ENCODE measurements at regions not wholly inside any gene's neighbourhood (a gene's known extent, or its start where the extent isn't known, plus 50 kb on each side); places are given as distances from the start of the nearest gene placed in this dataset.

DNA sequence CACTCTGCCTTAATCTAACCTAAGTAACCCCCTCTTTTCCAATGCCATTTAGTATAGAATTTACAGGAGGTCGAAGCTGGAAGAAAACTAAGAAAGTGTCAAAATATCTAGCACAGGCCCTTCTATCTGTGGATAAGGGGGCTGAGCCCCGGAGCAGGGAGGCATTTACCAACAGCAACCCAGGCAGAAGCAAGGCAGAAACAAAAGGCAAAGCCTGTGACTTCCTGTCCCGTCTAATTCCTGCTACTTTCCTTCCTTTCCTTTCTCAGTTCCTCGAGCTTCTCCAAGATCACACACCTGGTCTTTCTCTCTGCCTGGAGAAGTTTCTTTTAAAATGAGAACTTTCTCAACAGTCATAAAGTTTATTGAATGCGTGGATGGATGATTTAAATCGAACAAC is 146.0 kb downstream of the FOXA2 start:
- in situ Hi-C loops (cut with HindIII; ENCODE audit: low sequenced_read_pairs) = no loop called here

GRCh38 chr20:22437354-22437753 is 147.0 kb downstream of the FOXA2 start:
- in situ Hi-C loops (cut with HindIII; ENCODE audit: low sequenced_read_pairs) = no loop called here

DNA sequence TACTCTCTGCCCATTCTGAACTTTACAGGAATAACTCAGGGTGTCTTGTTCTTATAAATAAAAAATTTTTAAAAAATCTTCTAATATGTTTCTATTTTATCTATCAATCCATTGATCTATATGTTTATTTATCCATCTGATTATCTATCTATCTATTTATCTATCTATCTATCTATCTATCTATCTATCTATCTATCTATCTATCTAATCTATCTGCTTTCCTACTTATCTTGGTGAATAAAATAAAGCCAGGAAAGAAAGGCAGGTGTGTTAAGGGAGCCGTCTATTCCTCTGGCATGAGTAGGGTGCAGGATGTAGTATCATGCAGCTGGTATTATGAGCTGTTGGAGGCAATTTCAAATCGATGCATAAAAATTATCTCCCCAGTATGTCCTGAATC is 153.0 kb downstream of the FOXA2 start:
- in situ Hi-C loops (cut with HindIII; ENCODE audit: low sequenced_read_pairs) = no loop called here

DNA sequence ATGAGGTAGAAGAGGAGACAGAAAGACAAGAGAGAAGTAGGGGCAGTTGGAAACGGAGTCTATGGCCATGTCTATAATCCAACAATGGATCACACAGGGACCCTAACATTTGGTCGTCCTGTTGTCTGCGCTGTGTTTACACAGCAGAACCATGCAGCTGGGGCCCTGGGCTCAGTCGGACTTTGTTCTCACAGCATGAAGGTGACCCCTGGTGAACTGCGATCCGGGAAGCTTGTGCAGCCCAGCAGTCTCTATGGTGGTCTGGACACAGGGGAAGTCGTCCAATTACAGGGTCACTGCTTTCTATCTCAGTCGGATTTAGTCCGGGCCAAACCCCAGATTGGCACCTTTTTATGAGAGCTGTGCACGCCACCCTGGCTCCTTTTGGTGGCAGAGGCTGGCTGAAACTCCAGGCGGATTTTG is 153.6 kb downstream of the FOXA2 start:
- in situ Hi-C loops (cut with HindIII; ENCODE audit: low sequenced_read_pairs) = no loop called here

GRCh38 chr20:22430154-22430745 is 154.1 kb downstream of the FOXA2 start:
- in situ Hi-C loops (cut with HindIII; ENCODE audit: low sequenced_read_pairs) = no loop called here

GRCh38 chr20:22429175-22430153 is 154.9 kb downstream of the FOXA2 start:
- in situ Hi-C loops (cut with HindIII; ENCODE audit: low sequenced_read_pairs) = no loop called here

DNA sequence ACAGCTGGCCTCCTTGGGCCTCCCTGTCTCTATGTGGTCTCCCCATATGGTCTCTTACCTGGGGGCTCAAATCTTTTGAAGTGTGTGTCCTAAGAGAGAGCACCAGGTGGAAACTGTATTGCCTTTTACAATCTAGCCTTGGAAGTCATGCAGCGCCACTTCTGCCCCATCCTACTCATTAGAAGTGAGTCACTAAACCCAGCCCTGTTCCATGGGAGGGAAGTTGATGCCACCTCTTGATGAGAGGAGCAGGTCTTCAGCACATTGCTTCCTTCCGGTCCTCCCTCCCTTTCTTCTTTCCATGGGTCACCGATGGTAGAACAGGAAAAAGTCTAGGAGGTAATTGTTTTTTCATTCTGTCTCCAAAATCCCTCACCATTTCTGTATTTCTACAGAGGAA is 156.3 kb downstream of the FOXA2 start:
- in situ Hi-C loops (cut with HindIII; ENCODE audit: low sequenced_read_pairs) = no loop called here

DNA sequence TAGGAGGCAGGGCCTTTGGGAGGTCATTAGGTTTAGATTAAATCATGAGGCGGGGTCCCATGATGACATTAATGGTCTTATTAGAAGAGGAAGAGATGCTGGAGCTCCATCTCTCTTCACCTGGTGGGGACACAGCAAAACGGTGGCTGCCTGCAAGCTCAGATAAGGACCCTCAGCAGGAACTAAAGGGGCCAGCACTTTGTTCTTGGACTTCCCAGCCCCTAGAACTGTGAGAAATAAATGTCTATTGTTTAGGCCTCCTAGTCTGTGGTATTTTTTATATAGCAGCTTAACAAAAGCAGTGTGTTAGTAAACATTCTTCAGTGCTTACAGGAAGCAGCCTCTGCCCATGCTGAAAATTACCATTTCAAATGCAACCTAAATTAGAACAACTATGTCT is 157.6 kb downstream of the FOXA2 start:
- in situ Hi-C loops (cut with HindIII; ENCODE audit: low sequenced_read_pairs) = no loop called here

DNA sequence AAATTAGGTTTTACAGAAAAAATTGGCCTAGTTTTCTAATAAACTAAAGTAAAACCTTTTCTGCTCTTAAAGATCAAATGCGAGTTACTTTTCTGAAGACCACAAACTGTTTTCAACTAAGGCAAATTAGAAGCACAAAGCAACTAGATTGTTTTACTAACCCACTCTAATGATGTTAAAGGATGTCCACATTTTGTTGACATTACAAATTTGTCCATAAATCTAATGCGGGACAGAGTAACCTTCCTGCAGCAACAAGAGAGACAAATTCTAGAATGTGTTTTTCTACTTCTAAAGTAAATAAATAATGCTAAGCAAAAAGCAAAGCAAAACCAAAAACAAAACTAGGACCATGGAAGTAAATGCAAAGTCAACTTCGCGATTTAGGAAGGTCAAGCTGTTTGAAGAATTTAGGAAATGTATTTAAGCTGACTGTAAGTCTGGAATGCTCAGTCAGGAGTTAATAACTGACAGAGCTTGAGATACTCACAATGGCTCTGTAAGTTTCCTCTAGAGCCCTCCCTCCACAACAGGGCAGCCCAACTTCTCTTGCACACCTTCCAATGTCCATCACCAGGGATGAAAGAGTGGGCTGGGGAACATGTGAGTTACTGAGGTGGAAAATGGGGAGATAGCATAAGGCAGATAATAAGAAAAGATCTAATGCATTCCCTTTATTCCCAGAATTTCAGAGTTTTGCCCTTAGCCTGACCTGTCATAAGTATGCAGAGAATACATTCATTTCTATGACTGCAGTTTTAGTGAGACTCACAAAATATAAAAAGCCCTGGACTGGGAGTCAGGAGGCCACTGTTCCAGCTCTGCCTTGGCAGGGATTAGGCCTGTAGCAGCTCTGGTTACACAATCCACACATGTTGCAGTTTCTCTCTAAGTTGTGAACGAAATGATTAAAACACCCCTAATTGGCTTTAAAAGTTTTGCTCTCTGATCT is 158.8 kb downstream of the FOXA2 start:
- in situ Hi-C loops (cut with HindIII; ENCODE audit: low sequenced_read_pairs) = no loop called here

DNA sequence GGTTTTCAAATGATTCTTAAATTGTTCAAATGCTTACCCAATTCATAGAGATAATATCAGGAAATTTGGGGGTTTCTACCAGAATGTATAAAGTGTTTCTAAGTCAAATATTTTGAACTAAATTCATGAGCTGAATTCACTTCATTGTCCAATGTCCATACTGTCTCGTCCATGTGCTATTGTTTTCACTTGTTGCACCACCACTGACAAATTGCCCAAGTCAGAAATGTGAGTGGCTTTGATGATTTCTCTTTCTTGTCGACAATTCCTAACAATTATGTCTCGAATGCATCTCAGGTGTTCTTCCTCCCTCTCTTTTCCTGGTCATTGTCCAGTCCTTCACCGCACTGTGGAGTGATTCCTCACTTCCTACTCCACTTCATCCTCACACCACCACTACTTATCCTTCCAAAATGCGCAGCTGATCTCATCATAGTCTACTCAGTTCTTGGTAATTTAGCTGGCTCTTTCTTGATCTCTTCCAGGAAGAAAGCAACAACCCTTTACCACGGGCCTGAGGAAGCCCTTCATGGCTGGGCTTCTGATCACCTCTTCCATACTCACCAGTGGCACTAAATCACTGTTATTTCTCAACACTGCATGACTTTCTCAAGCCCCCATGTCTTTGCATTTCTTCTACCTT is 161.1 kb downstream of the FOXA2 start:
- in situ Hi-C loops (cut with HindIII; ENCODE audit: low sequenced_read_pairs) = no loop called here

GRCh38 chr20:22420116-22420598 is 164.2 kb downstream of the FOXA2 start:
- in situ Hi-C loops (cut with HindIII; ENCODE audit: low sequenced_read_pairs) = no loop called here

DNA sequence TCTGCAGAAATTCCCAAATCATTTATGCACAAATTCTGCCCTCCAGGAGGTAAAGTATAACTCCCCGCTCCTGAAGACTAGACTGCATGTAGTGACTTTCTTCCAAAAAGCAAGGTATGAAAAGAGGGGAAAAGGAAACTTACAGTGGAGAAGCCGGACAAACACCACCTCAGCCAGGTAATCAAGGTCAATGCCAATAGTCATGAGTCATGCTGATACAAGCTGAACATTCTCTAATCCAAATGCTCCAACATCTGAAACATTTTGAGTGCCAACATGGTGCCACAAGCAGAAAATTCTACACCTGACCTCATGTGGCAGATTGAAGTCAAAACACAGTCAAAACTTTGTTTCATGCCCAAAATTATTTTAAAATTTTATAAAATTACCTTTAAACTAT is 165.6 kb downstream of the FOXA2 start:
- in situ Hi-C loops (cut with HindIII; ENCODE audit: low sequenced_read_pairs) = no loop called here

DNA sequence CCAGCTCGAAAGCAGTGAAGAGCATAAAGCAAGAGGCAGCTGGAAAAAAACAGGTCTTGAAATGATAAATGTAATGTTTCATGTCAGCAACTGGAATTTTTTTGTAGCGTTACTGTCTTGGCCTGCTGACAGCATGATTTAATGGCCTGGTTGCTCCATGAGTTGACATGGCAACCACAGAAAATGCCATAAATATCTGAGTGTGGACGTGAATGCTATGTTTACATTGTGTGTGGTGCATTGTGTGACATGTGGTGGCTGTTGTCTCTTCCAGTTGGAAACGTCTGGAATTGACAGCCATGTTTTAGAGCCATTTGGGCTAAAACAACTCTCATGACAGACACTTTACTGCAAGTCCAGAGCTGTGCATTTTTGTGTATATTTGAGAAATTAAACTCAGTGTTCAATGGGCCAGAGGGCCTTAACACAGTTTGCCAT is 170.0 kb downstream of the FOXA2 start:
- in situ Hi-C loops (cut with HindIII; ENCODE audit: low sequenced_read_pairs) = no loop called here

DNA sequence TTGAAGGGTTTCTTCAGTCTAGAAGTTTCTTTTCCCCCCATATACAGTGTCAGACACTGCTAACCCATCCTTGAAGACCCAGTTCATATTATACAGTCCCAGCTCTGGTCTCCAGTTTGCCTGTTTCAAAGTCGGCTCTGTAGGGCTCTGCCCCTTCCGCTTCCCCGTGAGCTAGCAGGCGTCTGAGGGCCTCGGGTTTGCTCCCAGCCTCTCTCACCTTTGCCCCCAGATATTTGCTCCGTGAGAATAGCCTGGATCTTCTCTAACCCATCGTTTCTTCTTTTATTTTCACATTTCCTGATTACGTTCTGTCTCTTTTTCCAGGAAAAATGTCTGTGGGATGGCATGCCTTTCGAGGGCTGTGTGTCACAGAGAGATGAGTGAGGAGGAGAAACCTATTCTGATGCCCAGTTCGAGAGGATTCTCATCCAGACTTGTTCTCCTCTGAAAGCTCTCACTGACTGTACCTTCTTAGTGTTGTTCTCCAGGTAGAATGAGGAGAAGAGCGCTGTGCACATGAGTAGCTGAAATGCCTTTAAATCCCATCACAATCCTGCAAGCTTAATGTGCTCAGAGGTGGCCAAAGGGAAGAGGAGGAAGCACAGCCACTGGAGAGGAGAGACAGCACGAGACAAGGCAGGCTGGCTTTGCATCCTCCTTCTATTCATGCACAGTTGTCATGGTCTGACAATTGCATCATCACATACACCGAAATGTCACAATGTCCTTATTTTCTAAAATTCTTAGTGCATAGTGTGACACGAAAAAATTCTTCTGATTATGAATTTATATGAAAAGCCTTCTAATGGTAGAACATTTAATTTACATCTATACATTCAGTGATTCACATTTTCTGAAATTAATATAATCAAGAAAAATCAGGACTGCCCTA is 171.1 kb downstream of the FOXA2 start:
- in situ Hi-C loops (cut with HindIII; ENCODE audit: low sequenced_read_pairs) = no loop called here

DNA sequence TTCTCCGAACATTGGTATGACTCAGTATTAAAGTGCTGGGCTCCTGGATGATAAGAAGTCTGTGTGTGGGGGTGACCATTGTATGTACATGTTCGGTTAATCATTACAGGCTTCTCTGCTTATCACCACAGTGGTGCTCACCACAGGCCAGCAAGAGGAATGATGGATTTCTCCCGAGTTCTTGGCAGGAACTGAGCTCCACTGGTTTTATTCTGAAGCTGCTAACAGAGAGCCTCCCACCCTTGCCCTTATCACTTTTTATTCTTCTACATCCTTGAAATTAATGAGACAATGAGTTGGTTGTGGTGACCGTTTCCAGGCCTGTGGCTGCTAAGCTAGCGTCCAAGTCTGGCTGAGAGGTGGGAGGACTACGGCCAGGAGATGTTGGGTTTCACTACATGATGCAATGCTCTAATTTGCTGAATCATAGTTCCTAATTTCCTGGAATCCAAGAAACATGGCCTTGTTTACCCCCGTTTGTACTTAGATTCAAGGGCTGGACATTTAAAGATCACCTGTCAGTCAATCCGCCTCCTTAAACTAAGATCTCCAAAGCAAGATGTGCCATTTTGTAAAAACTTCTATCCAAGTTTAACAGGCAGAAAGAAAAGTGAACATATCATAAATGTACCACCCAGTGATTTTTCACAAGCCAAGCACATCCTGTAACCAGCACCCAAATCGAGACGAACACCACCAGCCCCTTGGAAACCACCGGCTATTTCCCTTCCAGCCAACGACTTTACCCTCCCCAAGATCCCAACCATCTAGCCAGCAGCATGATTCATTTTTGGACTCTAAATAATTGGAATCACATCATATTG is 172.5 kb downstream of the FOXA2 start:
- in situ Hi-C loops (cut with HindIII; ENCODE audit: low sequenced_read_pairs) = no loop called here

DNA sequence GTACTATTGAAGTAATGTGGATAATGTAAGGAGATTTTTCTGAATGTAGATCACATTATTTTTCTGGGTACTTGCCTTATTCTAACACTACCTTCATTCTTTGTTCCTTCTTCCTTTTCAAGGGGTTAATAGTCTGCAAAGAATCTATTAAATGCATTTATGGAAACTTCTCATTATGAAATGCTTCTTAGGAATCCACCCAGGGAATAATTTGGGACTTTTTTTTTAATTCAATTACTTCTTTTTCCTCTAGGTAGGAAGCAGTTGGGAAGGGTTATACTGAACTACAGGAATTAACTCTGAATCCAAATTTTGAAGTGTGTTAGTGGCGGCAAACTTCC is 173.1 kb downstream of the FOXA2 start:
- in situ Hi-C loops (cut with HindIII; ENCODE audit: low sequenced_read_pairs) = no loop called here

GRCh38 chr20:22410556-22411130 is 173.7 kb downstream of the FOXA2 start:
- in situ Hi-C loops (cut with HindIII; ENCODE audit: low sequenced_read_pairs) = no loop called here

All from endothelial cell of hepatic sinusoid (primary cell).